ENCODE measurements at regions not wholly inside any gene's neighbourhood (a gene's known extent, or its start where the extent isn't known, plus 50 kb on each side); places are given as distances from the start of the nearest gene placed in this dataset.

DNA sequence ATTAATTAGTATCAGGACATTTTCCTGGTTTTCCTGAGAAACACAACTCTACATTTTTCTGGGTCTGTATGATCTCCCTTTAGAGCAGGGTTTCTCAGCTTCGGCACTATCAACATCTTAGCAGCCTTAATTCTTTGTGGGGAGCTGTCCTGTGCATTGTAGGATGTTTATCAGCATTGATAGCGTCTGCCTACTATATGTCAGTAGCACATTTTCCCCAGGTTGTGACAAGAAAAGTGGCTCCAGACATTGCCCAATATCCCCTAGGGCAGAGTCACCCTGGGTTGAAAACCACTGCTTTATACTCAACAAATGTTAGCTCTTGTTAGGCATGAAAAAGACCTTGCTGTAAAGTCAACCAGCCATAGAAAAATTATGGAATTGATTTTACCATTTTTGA lies 195.1 kb upstream of the FMN2 start:
- POLR2A ChIA-PET = no interaction called here
- Mint-ChIP-seq H3K27me3 (peaks cover 5% of the 10 kb centered on the region), H3K27ac (no peak overlapping the region), H3K4me1 (peaks cover 8% of the 10 kb centered on the region), H3K36me3 (no peaks in the 10 kb centered on the region), H3K4me3 (no peak overlapping the region), H3K9me3 (no peaks in the 10 kb centered on the region)
- DNase-seq = no peak
- ATAC-seq (ENCODE audit: low read depth) = no peak

DNA sequence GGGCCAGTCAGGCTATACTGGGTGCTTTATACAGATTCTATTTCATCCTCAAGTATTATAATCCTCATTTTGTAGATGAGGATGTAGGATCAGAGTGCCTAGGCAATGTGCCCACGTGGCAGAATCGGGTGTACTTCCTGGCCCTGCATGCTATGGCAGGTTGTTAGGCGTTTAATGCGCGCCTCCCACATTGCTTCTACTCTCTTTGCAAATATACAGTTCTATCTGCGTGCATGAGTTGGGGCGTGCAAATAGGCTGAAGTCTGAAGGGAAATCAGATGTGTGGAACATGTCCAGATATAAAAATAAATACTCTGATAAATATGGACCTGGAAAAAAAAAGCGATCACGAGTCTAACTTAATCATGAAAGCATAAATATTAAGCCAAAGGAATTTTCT lies 194.7 kb upstream of the FMN2 start:
- ATAC-seq (ENCODE audit: low read depth) = no peak
- Mint-ChIP-seq H3K4me1 (peaks cover 8% of the 10 kb centered on the region), H3K4me3 (no peak overlapping the region), H3K27me3 (peaks cover 5% of the 10 kb centered on the region), H3K27ac (no peak overlapping the region), H3K9me3 (no peaks in the 10 kb centered on the region), H3K36me3 (no peaks in the 10 kb centered on the region)
- POLR2A ChIA-PET = interaction anchor here (1.4 kb wide), 1 partner anchor 310 kb away, joined by 7 read pairs; no protein-coding TSS in a partner anchor
- no peak for DNase-seq

DNA sequence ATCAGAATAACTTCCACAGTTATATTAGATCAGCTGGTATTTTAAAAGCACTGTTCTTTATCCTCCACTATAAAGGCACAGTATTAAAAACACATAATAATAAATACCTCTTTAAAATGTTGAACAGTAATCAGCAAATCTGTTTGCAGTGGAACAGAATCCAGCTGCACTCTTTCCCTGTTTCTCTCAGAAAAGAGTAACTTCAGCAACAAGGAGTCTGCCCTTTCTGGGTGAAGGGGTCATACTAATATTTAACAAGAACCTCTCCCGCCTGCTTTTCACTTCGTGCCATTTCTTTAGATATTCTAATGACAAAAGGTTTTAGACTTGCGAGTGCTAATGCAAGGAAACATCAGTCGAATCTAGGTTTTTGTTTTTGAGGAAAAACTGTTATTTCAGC lies 194.2 kb upstream of the FMN2 start:
- no peak for ATAC-seq (ENCODE audit: low read depth)
- H3K27me3 Mint-ChIP-seq = peaks cover 5% of the 10 kb centered on the region
- POLR2A ChIA-PET = interaction anchor here (1.4 kb wide), 1 partner anchor 310 kb away, joined by 7 read pairs; no protein-coding TSS in a partner anchor
- H3K27ac Mint-ChIP-seq = no peak overlapping the region
- DNase-seq = no peak
- peaks cover 8% of the 10 kb centered on the region for H3K4me1 Mint-ChIP-seq
- H3K36me3 Mint-ChIP-seq = no peaks in the 10 kb centered on the region
- no peak overlapping the region for H3K4me3 Mint-ChIP-seq
- no peaks in the 10 kb centered on the region for H3K9me3 Mint-ChIP-seq

DNA sequence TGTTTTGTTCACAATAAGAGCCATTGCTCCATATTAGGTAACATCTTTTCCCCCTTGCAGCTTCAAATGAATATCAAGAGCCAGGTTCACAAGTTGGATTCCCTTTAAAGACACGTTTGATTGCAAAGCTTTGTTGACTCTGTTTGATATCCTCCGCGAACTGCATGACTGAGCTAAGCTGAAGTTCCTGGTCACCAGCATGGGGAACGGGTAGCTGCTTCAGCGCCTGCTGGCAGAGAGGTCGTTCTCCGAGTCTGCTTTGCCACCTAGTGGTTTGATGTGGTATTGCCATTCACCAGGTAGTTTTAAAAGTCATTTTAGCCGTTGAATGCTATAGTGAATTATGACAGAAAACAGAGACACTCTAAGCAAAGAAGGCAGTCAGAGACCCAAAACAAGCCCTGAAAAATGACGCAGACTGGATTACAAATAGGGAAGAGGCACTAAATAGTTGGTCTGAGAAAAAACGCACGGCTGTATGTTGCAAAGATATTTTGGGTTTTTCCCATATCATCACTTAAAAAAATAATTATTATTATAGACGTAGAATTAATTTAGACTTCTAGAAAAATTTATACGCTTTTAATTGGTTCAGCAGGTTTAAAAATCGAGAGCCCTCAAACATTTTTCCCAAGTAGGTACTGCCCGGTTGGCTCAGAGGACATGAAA lies 193.5 kb upstream of the FMN2 start:
- Mint-ChIP-seq H3K4me1 (peaks cover 8% of the 10 kb centered on the region), H3K27me3 (peaks cover 5% of the 10 kb centered on the region), H3K36me3 (no peaks in the 10 kb centered on the region), H3K27ac (no peak overlapping the region), H3K9me3 (no peaks in the 10 kb centered on the region), H3K4me3 (peak overlapping the region; percentile 22)
- peak; percentile 56 for DNase-seq
- POLR2A ChIA-PET = interaction anchor here (1.4 kb wide), 1 partner anchor 311 kb away, joined by 7 read pairs; no protein-coding TSS in a partner anchor
- peak; percentile 96 for ATAC-seq (ENCODE audit: low read depth)

DNA sequence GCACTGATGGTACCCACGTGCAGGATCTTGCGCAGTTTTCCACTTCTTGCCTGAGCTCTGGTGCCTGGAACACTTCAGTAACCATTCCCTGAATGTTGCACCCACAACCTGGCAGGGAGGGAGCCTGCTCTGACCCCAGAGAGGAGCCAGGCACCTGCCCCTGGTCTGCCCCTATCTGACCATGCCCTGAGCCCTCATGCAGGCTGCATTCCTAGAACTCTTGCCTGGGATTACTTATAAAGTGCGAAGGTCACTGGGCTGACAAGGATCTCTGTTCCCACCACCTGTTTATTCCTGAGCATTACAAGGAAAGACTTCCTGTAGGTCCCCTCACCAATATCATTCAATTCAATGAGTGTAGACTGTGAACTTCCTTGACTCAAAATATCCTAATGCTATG lies 191.9 kb upstream of the FMN2 start:
- Mint-ChIP-seq H3K27ac (no peak overlapping the region), H3K9me3 (no peaks in the 10 kb centered on the region)
- ATAC-seq (ENCODE audit: low read depth) = no peak

DNA sequence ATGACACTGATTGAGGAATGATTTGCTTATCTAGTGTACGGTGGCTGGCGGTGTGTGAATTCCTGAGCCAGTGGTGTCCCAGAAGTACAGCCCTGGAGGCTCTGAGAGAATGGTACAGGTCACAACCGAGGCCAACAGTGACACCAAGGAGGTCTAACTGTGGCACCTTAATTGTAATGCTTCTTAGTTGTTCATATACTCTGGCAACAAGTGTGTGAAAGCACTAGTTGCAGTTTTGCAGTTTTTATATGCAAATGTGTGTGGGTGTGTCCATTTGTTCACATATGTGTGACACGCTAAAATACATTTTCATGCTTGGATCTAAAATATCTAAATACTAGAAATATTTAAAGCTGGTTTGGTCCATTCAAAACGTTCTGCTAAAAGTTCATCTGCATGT lies 185.3 kb upstream of the FMN2 start:
- Mint-ChIP-seq H3K36me3 (no peaks in the 10 kb centered on the region), H3K4me3 (no peak overlapping the region), H3K27ac (no peak overlapping the region), H3K4me1 (no peaks in the 10 kb centered on the region), H3K9me3 (no peaks in the 10 kb centered on the region), H3K27me3 (no peaks in the 10 kb centered on the region)
- POLR2A ChIA-PET = no interaction called here
- DNase-seq (no peak), ATAC-seq (ENCODE audit: low read depth) (no peak)

More for the DNA sequence above, 191.9 kb upstream of the FMN2 start:
- Mint-ChIP-seq H3K4me1 (peaks cover 6% of the 10 kb centered on the region), H3K27me3 (peaks cover 5% of the 10 kb centered on the region), H3K36me3 (no peaks in the 10 kb centered on the region), H3K4me3 (no peak overlapping the region)
- DNase-seq = no peak
- POLR2A ChIA-PET = no interaction called here

DNA sequence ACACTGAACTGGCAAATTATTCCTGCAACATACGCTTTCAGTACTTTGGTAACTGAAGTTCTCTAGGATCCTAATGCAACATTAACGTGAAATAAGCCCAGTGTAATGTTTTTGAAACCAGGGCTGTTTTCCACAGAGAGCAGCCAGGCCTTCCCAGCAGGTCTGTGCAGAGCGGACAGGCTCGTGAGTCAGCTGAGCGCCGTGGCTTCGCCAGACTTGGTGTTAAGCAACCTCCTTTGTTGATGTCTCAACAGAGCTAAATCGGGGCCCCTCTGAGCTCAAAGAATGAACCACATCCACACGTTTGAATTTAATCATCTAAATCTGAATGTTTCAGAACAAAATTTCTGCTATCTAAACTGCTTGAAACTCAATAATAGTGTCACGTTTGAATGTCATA lies 181.8 kb upstream of the FMN2 start:
- Mint-ChIP-seq H3K27ac (no peak overlapping the region), H3K27me3 (no peaks in the 10 kb centered on the region), H3K4me1 (peaks cover 3% of the 10 kb centered on the region), H3K9me3 (no peaks in the 10 kb centered on the region), H3K36me3 (no peaks in the 10 kb centered on the region), H3K4me3 (no peak overlapping the region)
- POLR2A ChIA-PET = no interaction called here
- DNase-seq = no peak
- ATAC-seq (ENCODE audit: low read depth) = no peak

DNA sequence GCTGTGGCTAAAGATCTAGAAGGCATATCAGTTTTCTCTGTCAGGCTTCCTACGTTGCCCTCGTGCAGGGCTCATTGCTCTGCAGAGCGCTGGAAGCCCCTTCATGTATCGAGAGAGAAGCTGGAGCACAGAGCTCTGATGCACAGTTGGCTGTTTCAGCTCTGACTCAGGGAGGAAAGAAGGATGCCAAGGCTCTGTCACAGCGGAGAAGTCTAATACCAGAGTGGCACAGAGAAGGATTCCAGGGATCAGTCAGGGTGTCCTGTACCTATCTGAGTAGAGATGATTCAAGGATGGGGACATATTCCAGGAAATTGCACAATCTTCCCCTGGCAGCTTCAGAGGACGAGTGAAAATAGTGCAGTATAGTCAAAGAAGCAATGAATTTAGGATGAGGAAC lies 179.2 kb upstream of the FMN2 start:
- Mint-ChIP-seq H3K4me3 (no peak overlapping the region), H3K27ac (no peak overlapping the region), H3K36me3 (no peaks in the 10 kb centered on the region), H3K27me3 (no peaks in the 10 kb centered on the region), H3K9me3 (no peaks in the 10 kb centered on the region), H3K4me1 (peaks cover 3% of the 10 kb centered on the region)
- POLR2A ChIA-PET = no interaction called here
- DNase-seq (no peak), ATAC-seq (ENCODE audit: low read depth) (no peak)

DNA sequence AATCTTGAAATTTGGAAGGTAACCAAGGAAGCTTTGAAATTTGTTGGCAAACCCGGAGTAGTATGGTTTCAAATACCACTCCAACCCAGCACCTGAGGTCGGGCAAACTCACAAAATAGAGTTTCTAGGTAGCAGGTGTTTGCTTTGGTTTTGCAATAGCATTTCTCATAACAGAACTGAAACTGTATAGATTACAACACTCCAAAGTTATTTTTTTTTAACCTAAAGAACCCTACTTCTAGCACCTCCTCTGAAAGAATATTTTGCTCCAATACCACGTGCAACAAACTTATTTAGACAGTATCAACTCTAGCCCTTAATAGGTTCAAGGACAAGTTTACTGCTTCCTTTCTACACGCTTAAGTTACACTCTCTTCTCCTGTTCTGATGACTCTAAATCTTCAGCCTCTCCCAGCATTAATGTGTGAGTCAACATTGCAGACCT lies 178.5 kb upstream of the FMN2 start:
- no peak overlapping the region for H3K27ac Mint-ChIP-seq
- ATAC-seq (ENCODE audit: low read depth) = no peak

DNA sequence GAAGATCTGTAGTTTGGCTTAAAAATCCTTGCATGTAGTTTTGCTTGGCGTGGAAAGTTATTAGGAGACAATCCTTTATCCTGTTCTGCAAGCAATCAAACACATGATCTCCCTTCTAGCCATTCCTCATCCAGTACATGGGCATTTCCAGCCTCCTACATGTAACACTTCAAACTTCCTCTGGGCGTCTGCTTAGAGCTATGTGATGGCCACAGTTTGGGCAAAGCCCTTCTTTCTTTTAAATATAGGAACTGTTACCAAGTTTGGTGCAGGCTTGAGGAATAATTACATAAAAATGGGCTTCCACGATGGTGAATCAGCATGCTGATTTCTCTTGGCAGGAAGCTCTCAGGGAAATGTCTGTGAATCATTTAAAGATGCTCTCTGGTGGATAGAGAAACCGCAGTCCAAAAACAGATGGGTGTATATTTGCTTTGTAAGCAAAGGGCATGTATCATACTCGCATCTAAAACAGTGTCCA lies 176.9 kb upstream of the FMN2 start:
- no peak for ATAC-seq (ENCODE audit: low read depth)
- Mint-ChIP-seq H3K27ac (no peak overlapping the region), H3K36me3 (no peaks in the 10 kb centered on the region), H3K4me1 (peaks cover 3% of the 10 kb centered on the region), H3K9me3 (no peaks in the 10 kb centered on the region), H3K4me3 (no peak overlapping the region), H3K27me3 (no peaks in the 10 kb centered on the region)
- POLR2A ChIA-PET = no interaction called here
- no peak for DNase-seq

More for the DNA sequence above, 178.5 kb upstream of the FMN2 start:
- no peaks in the 10 kb centered on the region for H3K9me3 Mint-ChIP-seq
- H3K36me3 Mint-ChIP-seq = no peaks in the 10 kb centered on the region
- H3K27me3 Mint-ChIP-seq = no peaks in the 10 kb centered on the region
- no peak overlapping the region for H3K4me3 Mint-ChIP-seq
- no peak for DNase-seq
- POLR2A ChIA-PET = no interaction called here
- H3K4me1 Mint-ChIP-seq = peaks cover 3% of the 10 kb centered on the region

DNA sequence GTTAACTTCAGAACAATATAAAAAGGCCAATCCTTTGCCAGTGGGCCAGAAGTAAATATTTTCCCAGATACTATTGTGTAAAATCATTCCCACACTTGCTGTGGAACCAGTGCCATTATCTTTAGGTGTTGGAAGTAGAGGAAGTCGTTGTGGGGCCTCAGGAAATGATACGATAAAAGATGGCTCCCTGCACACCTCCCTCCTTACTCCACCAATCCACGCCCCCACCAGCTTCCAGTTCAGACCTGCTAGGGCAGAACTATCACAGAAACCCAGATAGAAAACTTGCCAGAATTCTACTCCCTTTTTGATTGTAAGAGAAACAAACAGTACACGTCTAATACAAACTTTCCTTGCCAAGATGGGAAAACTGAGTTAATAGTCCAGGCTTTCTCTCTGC lies 173.0 kb upstream of the FMN2 start:
- Mint-ChIP-seq H3K27ac (no peak overlapping the region), H3K36me3 (no peaks in the 10 kb centered on the region), H3K4me3 (no peak overlapping the region), H3K4me1 (peaks cover 3% of the 10 kb centered on the region), H3K27me3 (peaks cover 4% of the 10 kb centered on the region), H3K9me3 (no peaks in the 10 kb centered on the region)
- ATAC-seq (ENCODE audit: low read depth) (no peak), DNase-seq (no peak)
- POLR2A ChIA-PET = no interaction called here

DNA sequence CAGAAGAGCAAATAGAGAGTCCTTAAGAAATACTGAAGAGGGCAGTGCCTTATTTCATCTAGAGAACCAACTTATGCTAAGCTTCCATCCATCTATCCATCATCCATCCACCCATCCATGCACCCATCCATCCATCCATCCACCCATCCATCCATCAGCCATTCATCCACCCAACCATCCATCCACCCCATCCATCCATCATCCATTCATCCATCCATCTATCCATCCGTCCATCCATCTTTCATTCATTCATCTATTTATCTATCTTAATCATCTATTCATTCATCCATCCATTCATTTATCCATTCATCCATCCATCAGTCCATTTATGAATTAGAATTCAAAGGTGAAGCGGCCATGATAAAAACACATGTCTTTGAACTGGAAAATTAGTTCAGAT lies 171.5 kb upstream of the FMN2 start:
- DNase-seq (no peak), ATAC-seq (ENCODE audit: low read depth) (no peak)
- Mint-ChIP-seq H3K27ac (no peak overlapping the region), H3K36me3 (no peaks in the 10 kb centered on the region), H3K27me3 (peaks cover 4% of the 10 kb centered on the region), H3K4me1 (peaks cover 3% of the 10 kb centered on the region), H3K4me3 (no peak overlapping the region), H3K9me3 (no peaks in the 10 kb centered on the region)
- POLR2A ChIA-PET = no interaction called here

DNA sequence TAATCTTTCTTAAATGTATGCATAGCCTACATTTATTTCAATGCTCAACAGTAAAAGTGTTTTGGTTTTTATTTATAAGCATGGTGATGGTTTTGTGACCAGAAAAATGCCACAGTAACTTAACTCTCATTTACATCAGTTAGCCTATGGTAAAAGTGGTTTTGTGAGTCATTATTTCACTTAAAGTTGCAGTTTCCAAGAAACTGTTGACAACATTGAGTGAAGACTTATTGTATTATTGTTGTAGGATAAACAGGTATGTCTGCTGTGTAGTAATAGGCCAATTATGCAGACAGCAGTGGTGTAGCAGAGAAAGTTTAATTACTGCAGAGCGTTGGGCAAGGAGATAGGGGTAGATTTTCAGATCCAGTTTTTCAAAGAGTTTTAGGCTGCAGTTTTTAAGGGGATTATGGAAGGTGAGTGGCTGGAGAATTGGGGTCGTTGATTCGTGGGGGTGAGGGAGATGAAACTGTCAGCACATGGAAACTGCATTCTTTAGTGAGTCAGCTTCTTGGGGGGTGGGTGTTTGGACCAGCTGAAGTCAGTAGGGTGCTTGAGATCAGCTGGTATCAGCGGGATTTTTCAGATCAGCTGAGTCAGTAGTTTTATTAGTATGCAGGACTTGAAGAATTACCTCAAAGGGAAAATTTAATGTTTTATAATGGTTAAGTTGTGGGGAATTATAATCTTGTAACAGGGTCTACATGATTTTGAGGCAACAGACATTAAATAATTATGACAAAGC lies 168.7 kb upstream of the FMN2 start:
- DNase-seq = no peak
- no peaks in the 10 kb centered on the region for H3K36me3 Mint-ChIP-seq
- ATAC-seq (ENCODE audit: low read depth) = no peak
- no peak overlapping the region for H3K4me3 Mint-ChIP-seq
- no peaks in the 10 kb centered on the region for H3K9me3 Mint-ChIP-seq
- H3K27ac Mint-ChIP-seq = no peak overlapping the region
- POLR2A ChIA-PET = no interaction called here
- peaks cover 4% of the 10 kb centered on the region for H3K27me3 Mint-ChIP-seq
- peaks cover 3% of the 10 kb centered on the region for H3K4me1 Mint-ChIP-seq

DNA sequence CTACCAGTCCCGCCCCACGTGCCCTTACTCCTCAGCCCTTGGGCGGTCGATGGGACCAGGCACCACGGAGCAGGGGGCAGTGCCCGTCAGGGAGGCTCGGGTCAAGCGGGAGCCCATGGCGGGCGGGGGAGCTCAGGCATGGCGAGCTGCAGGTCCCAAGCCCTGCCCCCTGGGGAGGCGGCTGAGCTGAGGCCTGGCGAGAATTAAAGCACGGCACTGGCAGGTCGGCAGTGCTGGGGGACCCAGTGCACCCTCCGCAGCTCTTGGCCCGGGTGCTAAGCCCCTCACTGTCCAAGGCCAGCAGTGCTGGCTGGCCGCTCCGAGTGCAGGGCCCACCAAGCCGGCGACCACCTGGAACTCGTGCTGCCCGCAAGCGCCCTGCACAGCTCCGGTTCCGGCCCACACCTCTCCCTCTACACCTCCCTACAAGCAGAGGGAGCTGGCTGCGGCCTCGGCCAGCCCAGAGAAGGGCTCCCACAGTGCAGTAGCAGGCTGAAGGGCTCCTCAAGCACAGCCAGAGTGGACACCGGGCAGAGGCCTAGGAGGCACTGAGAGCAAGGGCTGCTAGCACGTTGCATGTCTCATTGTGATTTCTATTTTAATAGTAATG lies 166.8 kb upstream of the FMN2 start:
- H3K36me3 Mint-ChIP-seq = no peaks in the 10 kb centered on the region
- H3K27ac Mint-ChIP-seq = no peak overlapping the region
- peaks cover 3% of the 10 kb centered on the region for H3K4me1 Mint-ChIP-seq

More for the DNA sequence above, 166.8 kb upstream of the FMN2 start:
- Mint-ChIP-seq H3K4me3 (no peak overlapping the region), H3K27me3 (peaks cover 4% of the 10 kb centered on the region), H3K9me3 (no peaks in the 10 kb centered on the region)
- ATAC-seq (ENCODE audit: low read depth) = no peak
- no peak for DNase-seq
- POLR2A ChIA-PET = no interaction called here

All from activated naive CD8-positive, alpha-beta T cell treated with anti-CD3 and anti-CD28 coated beads, Interleukin-2, amount 10 ng/mL, durations not matched to agents 7 days and 5 days (primary cell).